RWPE2 (cell line): ENCODE measurements at regions not wholly inside any gene's neighbourhood (a gene's known extent, or its start where the extent isn't known, plus 50 kb on each side); places are given as distances from the start of the nearest gene placed in this dataset.

Experiments used
- ATAC-seq: fragments of 200-7000 bp; cut with Tn5 transposase; 3 replicates; pipeline ENCODE4 v1.9.1; 2021; ENCODE audit warnings: low read depth
- DNase-seq: peaks from one replicate; pipeline ENCODE4 v3.0.0-alpha.2; 2020; ENCODE audit warnings: low spot score
- H3K27ac ChIP-seq: fragments of 450-650 bp; 2 replicates; pipeline ENCODE4 v1.5.1; 2017; ENCODE audit warnings: mild to moderate bottlenecking; ENCODE audit not compliant: poor library complexity, severe bottlenecking
- H3K27me3 ChIP-seq: fragments of 250-450 bp; sonication (Bioruptor Pico); 2 replicates; pipeline ENCODE4 v1.5.1; 2021; ENCODE audit warnings: mild to moderate bottlenecking, moderate library complexity; ENCODE audit not compliant: insufficient read depth, poor library complexity, severe bottlenecking
- H3K36me3 ChIP-seq: fragments of 250-450 bp; sonication (Bioruptor Pico); 2 replicates; pipeline ENCODE4 v1.5.1; 2020; ENCODE audit warnings: low read depth, mild to moderate bottlenecking, moderate library complexity
- H3K4me1 ChIP-seq: fragments of 250-450 bp; sonication (Bioruptor Pico); 2 replicates; pipeline ENCODE4 v1.5.1; 2021; ENCODE audit warnings: mild to moderate bottlenecking, moderate library complexity; ENCODE audit not compliant: insufficient read depth, poor library complexity, severe bottlenecking
- H3K4me3 ChIP-seq: fragments of 250-450 bp; sonication (Bioruptor Pico); 2 replicates; pipeline ENCODE4 v1.5.1; 2021; ENCODE audit warnings: mild to moderate bottlenecking, moderate library complexity; ENCODE audit not compliant: severe bottlenecking
- H3K9me3 ChIP-seq: fragments of 250-450 bp; sonication (Bioruptor Pico); 2 replicates; pipeline ENCODE4 v1.5.1; 2021; ENCODE audit warnings: mild to moderate bottlenecking, moderate library complexity; ENCODE audit not compliant: severe bottlenecking
- TF ChIP-seq, protein P1 (sequence below): fragments of 450-650 bp; IDR thresholded peaks from one replicate; pipeline ENCODE4 v1.5.1; 2017; ENCODE audit warnings: mild to moderate bottlenecking, moderate library complexity; ENCODE audit not compliant: poor library complexity, severe bottlenecking

DNA sequence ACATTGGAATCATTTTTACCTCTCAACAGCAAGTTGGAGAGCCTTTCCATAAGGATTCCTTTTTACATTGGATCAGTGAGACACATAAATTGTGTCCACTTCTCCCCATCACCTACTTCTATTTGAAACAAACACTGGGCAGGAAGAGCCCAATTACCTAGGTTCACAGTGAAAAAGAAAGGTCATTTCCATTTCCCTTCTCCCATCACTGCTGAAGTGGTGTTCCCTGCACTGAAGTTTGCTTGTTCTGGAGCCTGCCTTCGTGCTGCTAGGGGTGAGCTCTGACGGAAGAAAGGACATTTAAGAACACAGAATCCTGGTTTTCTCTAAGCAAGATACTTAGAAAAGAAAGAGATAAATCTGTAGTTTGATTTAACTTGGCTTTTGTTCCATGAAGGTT lies 123.8 kb upstream of the ZBTB20 start:
- ATAC-seq: no peak

DNA sequence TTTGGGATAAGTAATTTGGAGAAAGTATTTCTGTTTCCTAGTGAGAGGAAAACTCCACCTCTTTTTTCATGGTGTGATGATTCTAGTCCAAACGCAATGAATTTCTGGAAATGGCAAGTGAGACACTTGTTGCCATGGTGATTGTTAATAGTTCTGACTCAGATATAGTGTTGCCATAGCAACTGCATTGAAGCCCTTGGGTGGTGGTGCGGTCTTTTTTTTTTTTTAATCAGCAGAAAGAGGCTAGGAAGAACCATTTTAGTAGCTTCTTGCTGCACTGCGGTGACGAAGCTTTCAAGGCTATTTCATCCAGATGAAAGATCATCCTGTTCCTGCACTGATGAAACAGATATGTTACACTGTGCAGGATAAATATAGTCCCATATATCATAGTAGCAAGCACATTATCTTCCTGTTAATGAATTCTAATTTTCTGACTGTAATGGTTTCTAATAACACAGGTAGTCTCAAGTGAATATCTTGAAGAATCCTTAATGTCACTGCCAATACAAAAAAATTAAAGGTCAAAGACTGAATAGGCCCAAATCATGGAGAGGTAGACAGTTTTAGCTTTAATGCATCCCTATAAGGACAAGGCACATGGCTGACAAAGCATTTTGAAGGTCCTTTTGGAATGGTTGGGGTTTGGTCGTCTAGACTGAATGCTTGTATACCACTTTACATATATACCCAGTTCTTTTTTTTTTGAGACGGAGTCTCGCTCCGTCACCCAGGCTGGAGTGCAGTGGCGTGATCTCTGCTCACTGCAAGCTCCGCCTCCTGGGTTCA lies 125.1 kb upstream of the ZBTB20 start:
- DNase-seq (no peak), ATAC-seq (no peak)
- TF ChIP-seq, protein P1, sequence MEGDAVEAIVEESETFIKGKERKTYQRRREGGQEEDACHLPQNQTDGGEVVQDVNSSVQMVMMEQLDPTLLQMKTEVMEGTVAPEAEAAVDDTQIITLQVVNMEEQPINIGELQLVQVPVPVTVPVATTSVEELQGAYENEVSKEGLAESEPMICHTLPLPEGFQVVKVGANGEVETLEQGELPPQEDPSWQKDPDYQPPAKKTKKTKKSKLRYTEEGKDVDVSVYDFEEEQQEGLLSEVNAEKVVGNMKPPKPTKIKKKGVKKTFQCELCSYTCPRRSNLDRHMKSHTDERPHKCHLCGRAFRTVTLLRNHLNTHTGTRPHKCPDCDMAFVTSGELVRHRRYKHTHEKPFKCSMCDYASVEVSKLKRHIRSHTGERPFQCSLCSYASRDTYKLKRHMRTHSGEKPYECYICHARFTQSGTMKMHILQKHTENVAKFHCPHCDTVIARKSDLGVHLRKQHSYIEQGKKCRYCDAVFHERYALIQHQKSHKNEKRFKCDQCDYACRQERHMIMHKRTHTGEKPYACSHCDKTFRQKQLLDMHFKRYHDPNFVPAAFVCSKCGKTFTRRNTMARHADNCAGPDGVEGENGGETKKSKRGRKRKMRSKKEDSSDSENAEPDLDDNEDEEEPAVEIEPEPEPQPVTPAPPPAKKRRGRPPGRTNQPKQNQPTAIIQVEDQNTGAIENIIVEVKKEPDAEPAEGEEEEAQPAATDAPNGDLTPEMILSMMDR: no peak
- H3K27me3 ChIP-seq: no peaks in the 10 kb centered on the region
- no peaks in the 10 kb centered on the region for H3K9me3 ChIP-seq
- no peaks in the 10 kb centered on the region for H3K4me1 ChIP-seq
- H3K27ac ChIP-seq: no peak overlapping the region
- H3K36me3 ChIP-seq: no peaks in the 10 kb centered on the region
- no peak overlapping the region for H3K4me3 ChIP-seq

More for the DNA sequence above, 123.8 kb upstream of the ZBTB20 start:
- H3K4me3 ChIP-seq: no peak overlapping the region
- DNase-seq: no peak
- H3K9me3 ChIP-seq: no peaks in the 10 kb centered on the region
- TF ChIP-seq, protein P1: no peak
- H3K36me3 ChIP-seq: no peaks in the 10 kb centered on the region
- H3K27me3 ChIP-seq: no peaks in the 10 kb centered on the region
- no peaks in the 10 kb centered on the region for H3K4me1 ChIP-seq
- no peak overlapping the region for H3K27ac ChIP-seq

DNA sequence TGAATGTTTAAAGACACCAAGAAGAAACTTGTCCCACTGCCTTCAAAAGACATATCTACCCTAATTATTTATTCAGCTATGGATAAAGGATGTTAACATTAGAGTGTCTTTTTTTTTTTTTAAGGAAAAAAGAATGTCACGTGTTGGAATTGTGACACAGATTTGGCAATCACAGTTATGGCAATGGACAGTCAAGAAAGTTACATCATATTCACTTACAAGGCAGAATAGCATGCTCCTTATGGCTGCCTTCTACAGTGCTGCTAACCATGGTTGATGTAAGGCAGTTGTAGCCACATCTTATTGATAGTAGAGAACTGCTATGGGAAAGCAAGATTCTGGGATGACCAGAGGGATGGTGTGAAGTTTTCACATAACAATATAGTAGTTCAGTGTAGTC lies 128.8 kb upstream of the ZBTB20 start:
- H3K27ac ChIP-seq: no peak overlapping the region
- no peaks in the 10 kb centered on the region for H3K27me3 ChIP-seq
- no peaks in the 10 kb centered on the region for H3K36me3 ChIP-seq
- TF ChIP-seq, protein P1: no peak
- no peaks in the 10 kb centered on the region for H3K4me1 ChIP-seq
- no peak for DNase-seq
- no peaks in the 10 kb centered on the region for H3K9me3 ChIP-seq
- H3K4me3 ChIP-seq: no peak overlapping the region
- no peak for ATAC-seq

DNA sequence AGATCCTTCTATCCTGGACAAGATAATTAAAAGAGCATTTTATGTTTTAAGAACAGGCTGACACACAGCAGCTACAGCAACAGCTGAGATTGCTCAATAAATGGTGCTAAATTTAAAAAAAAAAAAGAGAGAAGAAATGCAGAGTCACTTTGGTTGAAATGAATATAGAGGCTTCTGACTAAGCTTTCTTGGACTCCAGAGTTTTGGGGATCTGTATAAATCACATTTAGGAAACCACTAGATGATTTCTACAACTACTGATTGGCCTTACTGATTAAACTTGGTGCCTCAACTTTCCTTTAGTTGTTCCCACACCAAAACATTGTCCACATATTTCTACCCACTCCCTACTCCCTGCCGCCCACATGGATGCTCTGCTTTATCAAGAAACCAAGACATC lies 132.9 kb upstream of the ZBTB20 start:
- no peaks in the 10 kb centered on the region for H3K27me3 ChIP-seq
- TF ChIP-seq, protein P1: no peak
- no peak overlapping the region for H3K27ac ChIP-seq
- no peak for DNase-seq
- H3K4me1 ChIP-seq: no peaks in the 10 kb centered on the region
- no peaks in the 10 kb centered on the region for H3K36me3 ChIP-seq
- no peaks in the 10 kb centered on the region for H3K9me3 ChIP-seq
- no peak for ATAC-seq
- no peak overlapping the region for H3K4me3 ChIP-seq

DNA sequence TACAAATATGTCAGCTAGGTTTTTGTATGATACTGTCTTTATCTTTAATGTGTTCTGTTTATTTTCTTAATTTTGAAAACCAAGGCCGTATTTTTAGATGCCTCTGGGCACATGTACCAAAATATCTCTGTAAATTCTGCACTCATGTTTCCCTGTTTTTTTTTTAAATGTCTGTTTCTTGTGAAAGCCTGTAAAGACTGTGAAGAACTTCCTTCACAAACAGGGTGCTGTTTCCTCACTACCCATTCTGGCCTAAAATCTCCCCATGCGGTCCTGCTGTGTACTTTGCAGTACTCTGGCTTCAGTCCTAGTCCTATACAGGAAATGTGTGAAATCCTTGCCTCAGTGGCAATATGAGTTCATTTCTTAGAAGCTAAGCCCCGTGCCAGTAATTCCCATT lies 133.4 kb upstream of the ZBTB20 start:
- Histone ChIP-seq H3K9me3 (no peaks in the 10 kb centered on the region), H3K4me3 (no peak overlapping the region), H3K4me1 (no peaks in the 10 kb centered on the region), H3K27me3 (no peaks in the 10 kb centered on the region), H3K36me3 (no peaks in the 10 kb centered on the region), H3K27ac (no peak overlapping the region)
- no peak for DNase-seq
- TF ChIP-seq, protein P1: no peak
- ATAC-seq: no peak
